Mammary epithelial cell (primary cell): ENCODE measurements at regions not wholly inside any gene's neighbourhood (a gene's known extent, or its start where the extent isn't known, plus 50 kb on each side); places are given as distances from the start of the nearest gene placed in this dataset.

Experiments
- EZH2 ChIP-seq: IDR thresholded peaks from 2 replicates; pipeline ENCODE4 v1.6.1; 2012; ENCODE audit warnings: low read length, inconsistent platforms, borderline replicate concordance
- TF ChIP-seq, protein P1 (sequence below), 2 donors: IDR thresholded peaks in 1 of 2; conservative IDR thresholded peaks in 1 of 2; 2 replicates each; pipeline ENCODE4 v1.5.1; 2011 to 2012; ENCODE audit warnings: inconsistent platforms in 2 of 2, low read length in 2 of 2, mild to moderate bottlenecking in 2 of 2, control low read depth in 1 of 2, low read depth in 1 of 2; ENCODE audit not compliant: insufficient read depth in 1 of 2; ENCODE audit errors: extremely low read depth in 1 of 2

DNA sequence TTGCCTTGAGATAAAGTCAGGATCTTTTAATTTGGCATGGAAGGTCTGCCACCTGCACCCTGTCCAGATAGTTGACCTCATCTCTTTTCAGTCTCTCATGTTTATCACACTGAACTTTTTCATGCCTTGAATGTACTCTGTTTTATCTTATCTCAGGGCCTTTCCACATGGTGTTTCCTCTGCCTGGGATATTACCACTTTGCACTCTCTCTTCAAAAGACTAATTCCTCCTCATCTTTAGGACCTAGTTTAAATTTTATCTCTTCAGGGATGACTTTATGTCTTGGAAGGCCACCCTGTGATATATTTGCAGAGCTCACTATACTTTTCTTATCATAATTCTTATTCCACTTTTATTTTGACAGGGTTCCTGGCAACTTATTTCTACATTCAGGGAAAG is 150.0 kb downstream of the DNAJB9 start:
- no peak for TF ChIP-seq EZH2
- TF ChIP-seq, protein P1, sequence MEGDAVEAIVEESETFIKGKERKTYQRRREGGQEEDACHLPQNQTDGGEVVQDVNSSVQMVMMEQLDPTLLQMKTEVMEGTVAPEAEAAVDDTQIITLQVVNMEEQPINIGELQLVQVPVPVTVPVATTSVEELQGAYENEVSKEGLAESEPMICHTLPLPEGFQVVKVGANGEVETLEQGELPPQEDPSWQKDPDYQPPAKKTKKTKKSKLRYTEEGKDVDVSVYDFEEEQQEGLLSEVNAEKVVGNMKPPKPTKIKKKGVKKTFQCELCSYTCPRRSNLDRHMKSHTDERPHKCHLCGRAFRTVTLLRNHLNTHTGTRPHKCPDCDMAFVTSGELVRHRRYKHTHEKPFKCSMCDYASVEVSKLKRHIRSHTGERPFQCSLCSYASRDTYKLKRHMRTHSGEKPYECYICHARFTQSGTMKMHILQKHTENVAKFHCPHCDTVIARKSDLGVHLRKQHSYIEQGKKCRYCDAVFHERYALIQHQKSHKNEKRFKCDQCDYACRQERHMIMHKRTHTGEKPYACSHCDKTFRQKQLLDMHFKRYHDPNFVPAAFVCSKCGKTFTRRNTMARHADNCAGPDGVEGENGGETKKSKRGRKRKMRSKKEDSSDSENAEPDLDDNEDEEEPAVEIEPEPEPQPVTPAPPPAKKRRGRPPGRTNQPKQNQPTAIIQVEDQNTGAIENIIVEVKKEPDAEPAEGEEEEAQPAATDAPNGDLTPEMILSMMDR (conservative IDR thresholded peaks at IDR 0.05 in 1 of 2, IDR thresholded peaks at IDR 0.05 in 1 of 2; ENCODE audit: extremely low read depth in 1 of 2, insufficient read depth in 1 of 2, low read depth in 1 of 2, low read length in 2 of 2), result no peak
